WTC11 (cell line): ENCODE measurements at regions not wholly inside any gene's neighbourhood (a gene's known extent, or its start where the extent isn't known, plus 50 kb on each side); places are given as distances from the start of the nearest gene placed in this dataset.

Source experiments
- ATAC-seq: fragments of 200-7000 bp; cut with Tn5 transposase; 2 replicates; pipeline ENCODE4 v1.10.0; 2021; ENCODE audit warnings: mild to moderate bottlenecking, moderate library complexity
- CTCF ChIA-PET: fragments of 300-600 bp; sonication (Branson Sonifier 250); formaldehyde crosslinking; loops from one replicate; lab custom pipeline; 2021; ENCODE audit warnings: antibody characterized with exemption; lab: Charles Lee
- POLR2A ChIA-PET: fragments of 350-600 bp; sonication (Branson Sonifier 250); formaldehyde crosslinking; loops from one replicate; lab custom pipeline; 2021; ENCODE audit warnings: antibody characterized with exemption; lab: Charles Lee
- DNase-seq: peaks from one replicate; pipeline ENCODE4 v3.0.0; 2021; ENCODE audit warnings: low spot score
- H3K27ac Mint-ChIP-seq: 2 replicates; pipeline ENCODE4 v1.8.0; 2021; ENCODE audit warnings: mixed read lengths
- H3K27me3 Mint-ChIP-seq: 2 replicates; pipeline ENCODE4 v1.8.0; 2021; ENCODE audit warnings: low read depth, mild to moderate bottlenecking, moderate library complexity, mixed read lengths
- H3K36me3 Mint-ChIP-seq: 2 replicates; pipeline ENCODE4 v1.8.0; 2021; ENCODE audit warnings: mixed read lengths
- H3K4me1 Mint-ChIP-seq: 2 replicates; pipeline ENCODE4 v1.8.0; 2022; ENCODE audit warnings: mixed read lengths
- H3K4me3 Mint-ChIP-seq: 2 replicates; pipeline ENCODE4 v1.8.0; 2021; ENCODE audit warnings: mild to moderate bottlenecking, moderate library complexity, mixed read lengths
- H3K9me3 Mint-ChIP-seq: 2 replicates; pipeline ENCODE4 v1.8.0; 2021; ENCODE audit warnings: mixed read lengths
- ATF2 ChIP-seq: sonication (generic); formaldehyde crosslinking; IDR thresholded peaks from 2 replicates; pipeline ENCODE4 v1.8.1; 2022; ENCODE audit warnings: low read depth, missing genetic modification reagents, borderline replicate concordance
- CREB1 ChIP-seq: sonication (generic); formaldehyde crosslinking; IDR thresholded peaks from 2 replicates; pipeline ENCODE4 v1.8.0; 2023; ENCODE audit warnings: mild to moderate bottlenecking, missing genetic modification reagents
- CTCF ChIP-seq: fragments of 200-600 bp; IDR thresholded peaks from 2 replicates; pipeline ENCODE4 v1.8.0; 2022; ENCODE audit warnings: antibody characterized with exemption
- ESRRA ChIP-seq: sonication (generic); formaldehyde crosslinking; IDR thresholded peaks from 2 replicates; pipeline ENCODE4 v1.8.1; 2022; ENCODE audit warnings: mild to moderate bottlenecking, missing genetic modification reagents, borderline replicate concordance
- GABPB1 ChIP-seq: sonication (generic); formaldehyde crosslinking; IDR thresholded peaks from 2 replicates; pipeline ENCODE4 v1.8.1; 2023; ENCODE audit warnings: mild to moderate bottlenecking, missing genetic modification reagents
- GRHL2 ChIP-seq: fragments of 250-450 bp; sonication (Bioruptor Pico); IDR thresholded peaks from 2 replicates; pipeline ENCODE4 v1.8.0; 2022; ENCODE audit warnings: mild to moderate bottlenecking, moderate library complexity; ENCODE audit not compliant: insufficient replicate concordance, severe bottlenecking
- KAT7 ChIP-seq: sonication (generic); formaldehyde crosslinking; IDR thresholded peaks from 2 replicates; pipeline ENCODE4 v1.8.1; 2023; ENCODE audit warnings: missing genetic modification reagents, mild to moderate bottlenecking, borderline replicate concordance
- NR3C1 ChIP-seq: sonication (generic); formaldehyde crosslinking; conservative IDR thresholded peaks from 2 replicates; pipeline ENCODE4 v1.8.1; 2023; ENCODE audit warnings: low read depth, mild to moderate bottlenecking, missing genetic modification reagents
- SOX15 ChIP-seq: fragments of 250-450 bp; sonication (Bioruptor Pico); IDR thresholded peaks from 2 replicates; pipeline ENCODE4 v1.9.0; 2021; ENCODE audit warnings: mild to moderate bottlenecking
- ZNF138 ChIP-seq: sonication (generic); formaldehyde crosslinking; conservative IDR thresholded peaks from 2 replicates; pipeline ENCODE4 v1.8.1; 2022; ENCODE audit warnings: mild to moderate bottlenecking, moderate library complexity, missing genetic modification reagents
- ZNF219 ChIP-seq: sonication (generic); formaldehyde crosslinking; IDR thresholded peaks from 2 replicates; pipeline ENCODE4 v1.8.0; 2023; ENCODE audit warnings: missing genetic modification reagents, mild to moderate bottlenecking, borderline replicate concordance
- ZNF671 ChIP-seq: fragments of 250-450 bp; sonication (Bioruptor Pico); IDR thresholded peaks from 2 replicates; pipeline ENCODE4 v1.8.0; 2021; ENCODE audit warnings: mild to moderate bottlenecking
- ZSCAN18 ChIP-seq: fragments of 250-450 bp; sonication (Bioruptor Pico); IDR thresholded peaks from 2 replicates; pipeline ENCODE4 v2.1.2; 2022; ENCODE audit warnings: mild to moderate bottlenecking, moderate library complexity
- TF ChIP-seq, protein P1 (sequence below): sonication (generic); formaldehyde crosslinking; IDR thresholded peaks from 2 replicates; pipeline ENCODE4 v1.8.1; 2023; ENCODE audit warnings: mild to moderate bottlenecking, missing genetic modification reagents, moderate library complexity
- TF ChIP-seq, protein P2 (sequence below): sonication (generic); formaldehyde crosslinking; IDR thresholded peaks from 2 replicates; pipeline ENCODE4 v1.8.0; 2022; ENCODE audit warnings: mild to moderate bottlenecking, missing genetic modification reagents
- TF ChIP-seq, protein P3 (sequence below): sonication (generic); formaldehyde crosslinking; IDR thresholded peaks from 2 replicates; pipeline ENCODE4 v1.8.1; 2023; ENCODE audit warnings: mild to moderate bottlenecking, moderate library complexity, missing genetic modification reagents
- TF ChIP-seq, protein P4 (sequence below): sonication (generic); formaldehyde crosslinking; conservative IDR thresholded peaks from 2 replicates; pipeline ENCODE4 v1.8.1; 2023; ENCODE audit warnings: mild to moderate bottlenecking, low read depth, missing genetic modification reagents, moderate library complexity

DNA sequence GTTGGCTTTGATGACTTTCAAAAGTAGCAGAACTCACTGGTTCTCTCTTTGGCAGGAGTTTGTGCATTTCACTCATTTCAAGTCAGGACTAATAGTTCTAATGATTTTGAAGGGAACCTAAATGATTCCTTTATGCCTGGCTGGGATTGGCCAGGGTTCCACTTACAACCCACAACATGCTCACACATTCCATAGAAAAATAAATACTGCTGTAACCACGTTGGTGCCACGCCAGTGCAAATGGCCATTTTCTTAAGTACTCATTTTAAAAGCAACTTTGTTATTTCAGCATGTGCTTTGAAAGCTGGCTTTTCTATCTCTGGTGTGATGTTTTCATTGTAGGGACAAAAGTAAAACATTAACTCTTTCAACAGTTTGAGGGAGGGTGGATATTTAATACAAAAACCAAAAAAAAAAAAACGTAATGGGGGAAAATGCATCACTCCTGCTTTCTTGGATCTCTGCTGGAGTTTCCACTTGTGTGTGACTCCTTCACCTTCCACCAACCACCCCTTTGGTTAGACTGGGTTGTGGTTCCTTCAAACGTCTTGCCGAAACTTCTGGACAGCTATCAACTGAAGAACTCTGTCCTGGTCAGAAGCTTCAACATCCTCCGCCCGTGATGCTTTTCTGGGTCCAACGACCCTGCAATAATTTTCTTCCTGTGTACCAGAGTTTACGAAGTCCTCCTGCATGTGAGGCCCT, 300.4 kb upstream of the RUNX1 start:
- ATAC-seq (no peak), DNase-seq (no peak)
- CTCF ChIA-PET = no interaction called here
- TF ChIP-seq KAT7 (CRISPR knock-in tag) (no peak), GRHL2 (CRISPR knock-in tag) (no peak), CTCF (no peak), SOX15 (no peak), ATF2 (CRISPR knock-in tag) (no peak), ZNF219 (no peak)
- TF ChIP-seq, protein P1, sequence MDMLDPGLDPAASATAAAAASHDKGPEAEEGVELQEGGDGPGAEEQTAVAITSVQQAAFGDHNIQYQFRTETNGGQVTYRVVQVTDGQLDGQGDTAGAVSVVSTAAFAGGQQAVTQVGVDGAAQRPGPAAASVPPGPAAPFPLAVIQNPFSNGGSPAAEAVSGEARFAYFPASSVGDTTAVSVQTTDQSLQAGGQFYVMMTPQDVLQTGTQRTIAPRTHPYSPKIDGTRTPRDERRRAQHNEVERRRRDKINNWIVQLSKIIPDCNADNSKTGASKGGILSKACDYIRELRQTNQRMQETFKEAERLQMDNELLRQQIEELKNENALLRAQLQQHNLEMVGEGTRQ = no peak
- TF ChIP-seq, protein P2, sequence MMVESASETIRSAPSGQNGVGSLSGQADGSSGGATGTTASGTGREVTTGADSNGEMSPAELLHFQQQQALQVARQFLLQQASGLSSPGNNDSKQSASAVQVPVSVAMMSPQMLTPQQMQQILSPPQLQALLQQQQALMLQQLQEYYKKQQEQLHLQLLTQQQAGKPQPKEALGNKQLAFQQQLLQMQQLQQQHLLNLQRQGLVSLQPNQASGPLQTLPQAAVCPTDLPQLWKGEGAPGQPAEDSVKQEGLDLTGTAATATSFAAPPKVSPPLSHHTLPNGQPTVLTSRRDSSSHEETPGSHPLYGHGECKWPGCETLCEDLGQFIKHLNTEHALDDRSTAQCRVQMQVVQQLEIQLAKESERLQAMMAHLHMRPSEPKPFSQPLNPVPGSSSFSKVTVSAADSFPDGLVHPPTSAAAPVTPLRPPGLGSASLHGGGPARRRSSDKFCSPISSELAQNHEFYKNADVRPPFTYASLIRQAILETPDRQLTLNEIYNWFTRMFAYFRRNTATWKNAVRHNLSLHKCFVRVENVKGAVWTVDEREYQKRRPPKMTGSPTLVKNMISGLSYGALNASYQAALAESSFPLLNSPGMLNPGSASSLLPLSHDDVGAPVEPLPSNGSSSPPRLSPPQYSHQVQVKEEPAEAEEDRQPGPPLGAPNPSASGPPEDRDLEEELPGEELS (CRISPR knock-in tag) = no peak
- TF ChIP-seq, protein P3, sequence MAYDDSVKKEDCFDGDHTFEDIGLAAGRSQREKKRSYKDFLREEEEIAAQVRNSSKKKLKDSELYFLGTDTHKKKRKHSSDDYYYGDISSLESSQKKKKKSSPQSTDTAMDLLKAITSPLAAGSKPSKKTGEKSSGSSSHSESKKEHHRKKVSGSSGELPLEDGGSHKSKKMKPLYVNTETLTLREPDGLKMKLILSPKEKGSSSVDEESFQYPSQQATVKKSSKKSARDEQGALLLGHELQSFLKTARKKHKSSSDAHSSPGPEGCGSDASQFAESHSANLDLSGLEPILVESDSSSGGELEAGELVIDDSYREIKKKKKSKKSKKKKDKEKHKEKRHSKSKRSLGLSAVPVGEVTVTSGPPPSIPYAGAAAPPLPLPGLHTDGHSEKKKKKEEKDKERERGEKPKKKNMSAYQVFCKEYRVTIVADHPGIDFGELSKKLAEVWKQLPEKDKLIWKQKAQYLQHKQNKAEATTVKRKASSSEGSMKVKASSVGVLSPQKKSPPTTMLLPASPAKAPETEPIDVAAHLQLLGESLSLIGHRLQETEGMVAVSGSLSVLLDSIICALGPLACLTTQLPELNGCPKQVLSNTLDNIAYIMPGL (CRISPR knock-in tag) = no peak
- Mint-ChIP-seq H3K36me3 (peaks cover 2% of the 10 kb centered on the region; the same call in 1 of the 2 replicates), H3K27me3 (no peaks in the 10 kb centered on the region; the same call in 1 of the 2 replicates), H3K4me3 (no peak overlapping the region), H3K9me3 (peaks cover 21% of the 10 kb centered on the region), H3K4me1 (no peaks in the 10 kb centered on the region), H3K27ac (no peak overlapping the region)
- POLR2A ChIA-PET = no interaction called here

DNA sequence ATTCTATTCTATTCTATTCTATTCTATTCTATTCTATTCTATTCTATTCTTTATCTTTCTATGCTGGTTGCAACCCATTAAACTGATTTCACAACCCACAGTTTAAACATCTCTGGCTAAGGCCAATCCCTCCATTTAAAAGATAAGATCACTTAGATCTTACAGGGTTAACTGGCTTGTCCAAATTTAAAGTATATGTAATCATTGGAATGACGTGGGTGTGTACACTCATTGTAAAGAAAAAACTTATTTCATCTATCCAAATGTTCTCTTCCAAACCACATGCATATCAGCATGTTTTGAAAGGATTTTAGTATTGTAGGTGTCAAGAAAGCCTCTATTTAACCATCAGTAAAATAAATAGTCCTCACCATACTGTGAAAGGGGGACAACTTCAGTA, 299.6 kb upstream of the RUNX1 start:
- DNase-seq = no peak
- TF ChIP-seq ZSCAN18 = no peak
- no peak for TF ChIP-seq GABPB1 (CRISPR knock-in tag)
- no peak for TF ChIP-seq ZNF138 (CRISPR knock-in tag)
- no peak for TF ChIP-seq KAT7 (CRISPR knock-in tag)
- TF ChIP-seq NR3C1 = no peak
- TF ChIP-seq, protein P4, sequence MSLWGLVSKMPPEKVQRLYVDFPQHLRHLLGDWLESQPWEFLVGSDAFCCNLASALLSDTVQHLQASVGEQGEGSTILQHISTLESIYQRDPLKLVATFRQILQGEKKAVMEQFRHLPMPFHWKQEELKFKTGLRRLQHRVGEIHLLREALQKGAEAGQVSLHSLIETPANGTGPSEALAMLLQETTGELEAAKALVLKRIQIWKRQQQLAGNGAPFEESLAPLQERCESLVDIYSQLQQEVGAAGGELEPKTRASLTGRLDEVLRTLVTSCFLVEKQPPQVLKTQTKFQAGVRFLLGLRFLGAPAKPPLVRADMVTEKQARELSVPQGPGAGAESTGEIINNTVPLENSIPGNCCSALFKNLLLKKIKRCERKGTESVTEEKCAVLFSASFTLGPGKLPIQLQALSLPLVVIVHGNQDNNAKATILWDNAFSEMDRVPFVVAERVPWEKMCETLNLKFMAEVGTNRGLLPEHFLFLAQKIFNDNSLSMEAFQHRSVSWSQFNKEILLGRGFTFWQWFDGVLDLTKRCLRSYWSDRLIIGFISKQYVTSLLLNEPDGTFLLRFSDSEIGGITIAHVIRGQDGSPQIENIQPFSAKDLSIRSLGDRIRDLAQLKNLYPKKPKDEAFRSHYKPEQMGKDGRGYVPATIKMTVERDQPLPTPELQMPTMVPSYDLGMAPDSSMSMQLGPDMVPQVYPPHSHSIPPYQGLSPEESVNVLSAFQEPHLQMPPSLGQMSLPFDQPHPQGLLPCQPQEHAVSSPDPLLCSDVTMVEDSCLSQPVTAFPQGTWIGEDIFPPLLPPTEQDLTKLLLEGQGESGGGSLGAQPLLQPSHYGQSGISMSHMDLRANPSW (CRISPR knock-in tag) = no peak
- no peak for TF ChIP-seq ESRRA (CRISPR knock-in tag)
- no peak for TF ChIP-seq ZNF671 (CRISPR knock-in tag)
- no peak for TF ChIP-seq CREB1 (CRISPR knock-in tag)
- Mint-ChIP-seq H3K27ac (no peak overlapping the region), H3K9me3 (peaks cover 17% of the 10 kb centered on the region), H3K27me3 (no peaks in the 10 kb centered on the region; the same call in 1 of the 2 replicates), H3K4me1 (no peaks in the 10 kb centered on the region), H3K4me3 (no peak overlapping the region), H3K36me3 (peaks cover 2% of the 10 kb centered on the region; the same call in 1 of the 2 replicates)
- ChIA-PET CTCF (no interaction called here), POLR2A (no interaction called here)
- ATAC-seq = no peak
